ENCODE measurements at regions not wholly inside any gene's neighbourhood (a gene's known extent, or its start where the extent isn't known, plus 50 kb on each side); places are given as distances from the start of the nearest gene placed in this dataset.

GRCh38 chr4:184294606-184295133, 77.0 kb upstream of the ENPP6 start:
- peaks cover 5% of the 10 kb centered on the region; the same call in 1 of the 2 replicates for H3K9me3 ChIP-seq (ENCODE audit: low read length)
- no peaks in the 10 kb centered on the region for H4K20me1 ChIP-seq (ENCODE audit: insufficient read depth, low read length)
- H2AFZ ChIP-seq (ENCODE audit: low read length) = no peak overlapping the region
- no peak overlapping the region for H3K9ac ChIP-seq (ENCODE audit: low read length)
- no peak overlapping the region for H3K4me3 ChIP-seq (ENCODE audit: low read depth, low read length, poor library complexity, severe bottlenecking)
- H3K36me3 ChIP-seq (ENCODE audit: insufficient read depth, low read length) = no peaks in the 10 kb centered on the region
- no peak overlapping the region for H3K27ac ChIP-seq (ENCODE audit: low read depth, low read length, poor library complexity, severe bottlenecking)
- no peaks in the 10 kb centered on the region for H3K79me2 ChIP-seq (ENCODE audit: insufficient read depth, low read length)
- no peaks in the 10 kb centered on the region for H3F3A ChIP-seq (ENCODE audit: insufficient read depth, low read length)
- no peak overlapping the region for H3K4me2 ChIP-seq (ENCODE audit: low read length)
- no peaks in the 10 kb centered on the region for H3K27me3 ChIP-seq (ENCODE audit: insufficient read depth, low read length)
- H3K4me1 ChIP-seq (ENCODE audit: insufficient read depth, low read length, severe bottlenecking) = no peaks in the 10 kb centered on the region
- TF ChIP-seq CTCF (IDR thresholded peaks at IDR 0.05; ENCODE audit: low read length) = no peak
- no peak for TF ChIP-seq EZH2 (IDR thresholded peaks at IDR 0.05; ENCODE audit: borderline replicate concordance, low read length)
- H3K9me2 ChIP-seq (ENCODE audit: low read depth, low read length) = no peaks in the 10 kb centered on the region

GRCh38 chr4:184293552-184293951, 75.9 kb upstream of the ENPP6 start:
- Histone ChIP-seq H3K27ac (ENCODE audit: low read depth, low read length, poor library complexity, severe bottlenecking) (no peak overlapping the region), H3K27me3 (ENCODE audit: insufficient read depth, low read length) (no peaks in the 10 kb centered on the region), H3K79me2 (ENCODE audit: insufficient read depth, low read length) (no peaks in the 10 kb centered on the region), H3K4me1 (ENCODE audit: insufficient read depth, low read length, severe bottlenecking) (peaks cover 8% of the 10 kb centered on the region), H3K36me3 (ENCODE audit: insufficient read depth, low read length) (no peaks in the 10 kb centered on the region), H3K4me3 (ENCODE audit: low read depth, low read length, poor library complexity, severe bottlenecking) (no peak overlapping the region), H3K9ac (ENCODE audit: low read length) (no peak overlapping the region), H3K4me2 (ENCODE audit: low read length) (no peak overlapping the region), H4K20me1 (ENCODE audit: insufficient read depth, low read length) (no peaks in the 10 kb centered on the region), H3K9me3 (ENCODE audit: low read length) (peaks cover 5% of the 10 kb centered on the region; the same call in 1 of the 2 replicates), H2AFZ (ENCODE audit: low read length) (no peak overlapping the region), H3F3A (ENCODE audit: insufficient read depth, low read length) (no peaks in the 10 kb centered on the region), H3K9me2 (ENCODE audit: low read depth, low read length) (no peaks in the 10 kb centered on the region)
- TF ChIP-seq CTCF (IDR thresholded peaks at IDR 0.05; ENCODE audit: low read length) (no peak), EZH2 (IDR thresholded peaks at IDR 0.05; ENCODE audit: borderline replicate concordance, low read length) (no peak)

GRCh38 chr4:184292877-184293276, 75.2 kb upstream of the ENPP6 start:
- Histone ChIP-seq H3K36me3 (ENCODE audit: insufficient read depth, low read length) (no peaks in the 10 kb centered on the region), H2AFZ (ENCODE audit: low read length) (no peak overlapping the region), H3K9me3 (ENCODE audit: low read length) (peaks cover 5% of the 10 kb centered on the region; the same call in 1 of the 2 replicates), H3K27me3 (ENCODE audit: insufficient read depth, low read length) (no peaks in the 10 kb centered on the region), H3K9ac (ENCODE audit: low read length) (no peak overlapping the region), H4K20me1 (ENCODE audit: insufficient read depth, low read length) (no peaks in the 10 kb centered on the region), H3K4me2 (ENCODE audit: low read length) (no peak overlapping the region), H3K4me1 (ENCODE audit: insufficient read depth, low read length, severe bottlenecking) (peaks cover 15% of the 10 kb centered on the region), H3K79me2 (ENCODE audit: insufficient read depth, low read length) (no peaks in the 10 kb centered on the region), H3K27ac (ENCODE audit: low read depth, low read length, poor library complexity, severe bottlenecking) (no peak overlapping the region), H3K9me2 (ENCODE audit: low read depth, low read length) (no peaks in the 10 kb centered on the region), H3F3A (ENCODE audit: insufficient read depth, low read length) (no peaks in the 10 kb centered on the region), H3K4me3 (ENCODE audit: low read depth, low read length, poor library complexity, severe bottlenecking) (no peak overlapping the region)
- TF ChIP-seq EZH2 (IDR thresholded peaks at IDR 0.05; ENCODE audit: borderline replicate concordance, low read length) = no peak
- no peak for TF ChIP-seq CTCF (IDR thresholded peaks at IDR 0.05; ENCODE audit: low read length)
